ENCODE measurements at regions not wholly inside any gene's neighbourhood (a gene's known extent, or its start where the extent isn't known, plus 50 kb on each side); places are given as distances from the start of the nearest gene placed in this dataset.
"Not testable (repeated sequence)": the region's sequence is repeated elsewhere in the genome, so short reads cannot be mapped to it uniquely, and the experiment has no call there.

DNA sequence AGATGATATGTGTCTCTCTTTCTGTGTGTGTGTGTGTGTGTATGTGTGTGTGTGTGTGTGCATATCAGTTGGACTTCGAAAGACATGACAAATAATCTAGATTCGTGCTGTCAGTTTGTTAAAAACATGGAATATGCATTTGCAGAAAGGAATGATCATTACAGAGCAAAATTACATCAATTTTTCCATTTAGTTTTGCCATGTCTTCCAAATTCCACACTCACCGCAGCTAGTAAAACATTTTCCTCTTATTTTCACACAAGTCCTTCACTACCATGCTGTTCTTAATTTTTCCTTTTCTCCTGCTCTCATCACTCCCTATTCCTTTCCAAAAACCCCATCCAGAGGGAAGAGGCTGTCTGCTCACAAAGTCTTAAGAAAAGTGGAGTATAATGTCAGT is 1191.4 kb upstream of the SLC39A10 start:
- CTCF ChIA-PET, result no interaction called here
- H3K4me1 Mint-ChIP-seq, result no peaks in the 10 kb centered on the region
- H3K36me3 Mint-ChIP-seq, result no peaks in the 10 kb centered on the region
- no peak overlapping the region for H3K4me3 ChIP-seq (ENCODE audit: low read length)
- H3K4me3 Mint-ChIP-seq, result no peak overlapping the region
- H3K27me3 ChIP-seq (ENCODE audit: insufficient read depth, low read length, poor library complexity, severe bottlenecking), result no peaks in the 10 kb centered on the region
- no peaks in the 10 kb centered on the region for H3K9me3 ChIP-seq (ENCODE audit: low read length)
- POLR2A ChIA-PET, result no interaction called here
- no peaks in the 10 kb centered on the region for H3K36me3 ChIP-seq (ENCODE audit: insufficient read depth, low read length)
- H3K4me1 ChIP-seq (ENCODE audit: insufficient read depth, low read length), result no peaks in the 10 kb centered on the region
- no peaks in the 10 kb centered on the region for H3K27me3 Mint-ChIP-seq
- H3K27ac ChIP-seq (ENCODE audit: low read depth, low read length), result no peak overlapping the region
- H3K27ac Mint-ChIP-seq, result no peak overlapping the region
- no peak for DNase-seq
- peaks cover 0 to 7% (median 3%) of the 10 kb centered on the region in 5 donors for H3K9me3 Mint-ChIP-seq

DNA sequence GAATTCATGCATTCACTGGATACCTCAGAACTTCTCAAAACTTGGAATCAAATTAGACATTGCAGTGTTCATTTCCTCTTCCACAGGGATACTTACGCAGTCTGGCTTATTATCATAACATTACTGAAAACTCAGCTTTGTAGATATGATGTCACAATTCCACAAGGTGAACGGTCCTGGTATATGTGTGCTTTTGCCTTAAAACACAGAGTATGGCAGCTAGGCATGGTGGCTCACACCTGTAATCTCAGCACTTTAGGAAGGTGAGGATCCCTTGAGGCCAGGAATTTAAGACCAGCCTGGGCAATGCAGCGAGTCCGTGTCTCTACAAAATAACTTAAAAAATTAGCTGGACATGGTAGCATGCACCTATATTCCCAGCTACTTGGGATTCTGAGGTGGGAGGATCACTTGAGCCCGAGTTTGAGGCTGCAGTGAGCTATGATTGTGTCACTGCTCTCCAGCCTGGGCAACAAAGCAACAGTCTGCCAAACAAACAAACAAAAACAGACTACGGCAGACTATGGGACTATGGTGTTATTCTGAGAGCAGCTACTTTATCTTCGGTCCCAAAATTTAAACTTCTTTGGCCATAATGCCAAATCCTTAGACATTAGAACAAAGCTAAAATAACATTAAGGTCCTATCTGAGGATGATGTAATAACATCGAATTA is 1191.9 kb upstream of the SLC39A10 start:
- no peaks in the 10 kb centered on the region for H3K4me1 ChIP-seq (ENCODE audit: insufficient read depth, low read length)
- H3K27me3 ChIP-seq (ENCODE audit: insufficient read depth, low read length, poor library complexity, severe bottlenecking), result no peaks in the 10 kb centered on the region
- ChIA-PET POLR2A (no interaction called here), CTCF (no interaction called here)
- Mint-ChIP-seq H3K4me1 (no peaks in the 10 kb centered on the region), H3K9me3 (peaks cover 0 to 4% (median 2%) of the 10 kb centered on the region in 5 donors), H3K27ac (no peak overlapping the region), H3K27me3 (no peaks in the 10 kb centered on the region), H3K36me3 (no peaks in the 10 kb centered on the region), H3K4me3 (no peak overlapping the region)
- no peaks in the 10 kb centered on the region for H3K36me3 ChIP-seq (ENCODE audit: insufficient read depth, low read length)
- H3K9me3 ChIP-seq (ENCODE audit: low read length), result no peaks in the 10 kb centered on the region
- no peak overlapping the region for H3K27ac ChIP-seq (ENCODE audit: low read depth, low read length)
- no peak for DNase-seq
- no peak overlapping the region for H3K4me3 ChIP-seq (ENCODE audit: low read length)

DNA sequence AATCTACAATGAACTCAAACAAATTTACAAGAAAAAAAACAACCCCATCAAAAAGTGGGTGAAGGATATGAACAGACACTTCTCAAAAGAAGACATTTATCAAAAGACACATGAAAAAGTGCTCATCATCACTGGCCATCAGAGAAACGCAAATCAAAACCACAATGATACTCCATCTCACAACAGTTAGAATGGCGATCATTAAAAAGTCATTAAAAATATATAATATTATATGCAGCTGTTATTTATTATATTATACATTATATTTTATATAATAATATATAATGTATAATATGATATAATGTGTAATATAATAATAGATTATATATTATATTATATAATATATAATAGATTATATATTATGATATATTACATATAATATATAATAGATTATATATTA is 1194.1 kb upstream of the SLC39A10 start:
- H3K27ac ChIP-seq (ENCODE audit: low read depth, low read length); POLR2A ChIA-PET; H3K27me3 ChIP-seq (ENCODE audit: insufficient read depth, low read length, poor library complexity, severe bottlenecking); H3K4me1 ChIP-seq (ENCODE audit: insufficient read depth, low read length); H3K9me3 Mint-ChIP-seq; H3K36me3 ChIP-seq (ENCODE audit: insufficient read depth, low read length); H3K27ac Mint-ChIP-seq; H3K9me3 ChIP-seq (ENCODE audit: low read length); H3K36me3 Mint-ChIP-seq; H3K4me3 Mint-ChIP-seq; H3K4me1 Mint-ChIP-seq; H3K27me3 Mint-ChIP-seq; DNase-seq; CTCF ChIA-PET; H3K4me3 ChIP-seq (ENCODE audit: low read length): not testable (repeated sequence)

DNA sequence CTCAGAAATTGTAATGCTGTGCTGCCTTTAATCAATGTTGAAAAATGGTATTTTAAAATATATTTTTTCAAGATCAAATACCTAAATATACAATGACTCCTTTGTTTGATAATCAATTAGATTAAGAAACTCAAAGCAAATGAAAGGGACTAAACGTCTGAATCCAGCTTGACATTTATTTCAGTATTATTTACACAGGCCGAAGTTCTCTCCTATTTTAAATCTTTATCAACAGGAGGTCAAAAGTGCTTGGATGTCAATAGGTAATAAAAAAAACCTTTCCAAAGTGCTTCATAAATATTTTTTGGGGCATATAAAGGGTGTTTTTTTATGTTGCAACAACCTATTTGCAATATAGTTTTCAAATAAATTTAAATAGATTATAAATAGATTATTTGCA is 1201.7 kb upstream of the SLC39A10 start:
- H3K27me3 Mint-ChIP-seq, result no peaks in the 10 kb centered on the region
- Histone ChIP-seq H3K4me1 (ENCODE audit: insufficient read depth, low read length) (no peaks in the 10 kb centered on the region), H3K36me3 (ENCODE audit: insufficient read depth, low read length) (no peaks in the 10 kb centered on the region), H3K9me3 (ENCODE audit: low read length) (no peaks in the 10 kb centered on the region), H3K4me3 (ENCODE audit: low read length) (no peak overlapping the region), H3K27ac (ENCODE audit: low read depth, low read length) (no peak overlapping the region), H3K27me3 (ENCODE audit: insufficient read depth, low read length, poor library complexity, severe bottlenecking) (no peaks in the 10 kb centered on the region)
- ChIA-PET CTCF (no interaction called here), POLR2A (no interaction called here)
- peaks cover 0 to 5% (median 0%) of the 10 kb centered on the region in 5 donors for H3K9me3 Mint-ChIP-seq
- H3K4me3 Mint-ChIP-seq, result no peak overlapping the region
- no peak for DNase-seq
- no peaks in the 10 kb centered on the region for H3K4me1 Mint-ChIP-seq
- H3K36me3 Mint-ChIP-seq, result no peaks in the 10 kb centered on the region
- no peak overlapping the region for H3K27ac Mint-ChIP-seq

DNA sequence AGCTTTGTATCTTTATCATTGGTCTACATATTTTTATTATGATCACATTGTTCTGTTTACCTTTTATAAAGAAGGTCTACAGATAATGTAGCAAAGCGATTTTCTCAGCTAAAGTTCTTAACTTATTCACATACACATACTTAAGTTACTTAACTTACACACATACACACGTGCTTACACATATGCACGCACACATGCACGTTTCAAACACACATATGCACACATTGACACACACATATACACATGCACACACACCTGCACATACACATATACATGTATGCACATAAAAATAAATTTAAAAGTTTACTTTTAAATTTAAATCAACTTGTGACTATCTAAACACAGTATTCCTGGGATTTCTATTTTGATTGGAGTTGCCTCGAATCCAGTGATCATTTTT is 1204.5 kb upstream of the SLC39A10 start:
- Mint-ChIP-seq H3K9me3 (peaks cover 0 to 5% (median 2%) of the 10 kb centered on the region in 5 donors), H3K27me3 (no peaks in the 10 kb centered on the region), H3K4me3 (no peak overlapping the region), H3K4me1 (no peaks in the 10 kb centered on the region), H3K27ac (no peak overlapping the region), H3K36me3 (no peaks in the 10 kb centered on the region)
- H3K27ac ChIP-seq (ENCODE audit: low read depth, low read length), result no peak overlapping the region
- no peak overlapping the region for H3K4me3 ChIP-seq (ENCODE audit: low read length)
- H3K27me3 ChIP-seq (ENCODE audit: insufficient read depth, low read length, poor library complexity, severe bottlenecking), result no peaks in the 10 kb centered on the region
- no peaks in the 10 kb centered on the region for H3K36me3 ChIP-seq (ENCODE audit: insufficient read depth, low read length)
- ChIA-PET POLR2A (no interaction called here), CTCF (no interaction called here)
- H3K9me3 ChIP-seq (ENCODE audit: low read length), result no peaks in the 10 kb centered on the region
- no peak for DNase-seq
- H3K4me1 ChIP-seq (ENCODE audit: insufficient read depth, low read length), result no peaks in the 10 kb centered on the region

DNA sequence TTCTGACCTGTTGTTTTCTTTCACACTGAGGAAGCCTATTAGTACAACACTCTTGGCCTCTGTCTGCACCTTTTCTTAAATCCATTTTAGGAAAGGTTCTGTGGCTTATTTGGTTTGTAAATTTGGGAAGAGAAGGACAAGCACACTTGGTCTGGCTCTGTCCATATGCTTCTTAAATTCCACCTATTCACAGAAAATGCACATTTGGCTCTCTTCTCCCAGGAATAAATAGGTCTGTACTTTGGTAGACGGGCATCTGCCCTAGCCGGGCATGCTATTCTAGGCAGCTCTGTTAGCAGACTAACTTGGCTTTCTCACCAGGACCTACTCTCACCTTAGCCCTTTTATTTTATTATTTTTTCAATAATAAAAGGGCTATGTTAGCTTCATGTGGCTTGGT is 1211.8 kb upstream of the SLC39A10 start:
- no peaks in the 10 kb centered on the region for H3K36me3 Mint-ChIP-seq
- Histone ChIP-seq H3K36me3 (ENCODE audit: insufficient read depth, low read length) (no peaks in the 10 kb centered on the region), H3K4me1 (ENCODE audit: insufficient read depth, low read length) (no peaks in the 10 kb centered on the region), H3K27ac (ENCODE audit: low read depth, low read length) (no peak overlapping the region), H3K9me3 (ENCODE audit: low read length) (no peaks in the 10 kb centered on the region), H3K27me3 (ENCODE audit: insufficient read depth, low read length, poor library complexity, severe bottlenecking) (no peaks in the 10 kb centered on the region), H3K4me3 (ENCODE audit: low read length) (no peak overlapping the region)
- H3K9me3 Mint-ChIP-seq, result peaks cover under 1 to 5% (median 3%) of the 10 kb centered on the region in 5 donors
- ChIA-PET CTCF (no interaction called here), POLR2A (no interaction called here)
- no peaks in the 10 kb centered on the region for H3K4me1 Mint-ChIP-seq
- H3K27ac Mint-ChIP-seq, result no peak overlapping the region
- no peak for DNase-seq
- H3K4me3 Mint-ChIP-seq, result no peak overlapping the region
- no peaks in the 10 kb centered on the region for H3K27me3 Mint-ChIP-seq

DNA sequence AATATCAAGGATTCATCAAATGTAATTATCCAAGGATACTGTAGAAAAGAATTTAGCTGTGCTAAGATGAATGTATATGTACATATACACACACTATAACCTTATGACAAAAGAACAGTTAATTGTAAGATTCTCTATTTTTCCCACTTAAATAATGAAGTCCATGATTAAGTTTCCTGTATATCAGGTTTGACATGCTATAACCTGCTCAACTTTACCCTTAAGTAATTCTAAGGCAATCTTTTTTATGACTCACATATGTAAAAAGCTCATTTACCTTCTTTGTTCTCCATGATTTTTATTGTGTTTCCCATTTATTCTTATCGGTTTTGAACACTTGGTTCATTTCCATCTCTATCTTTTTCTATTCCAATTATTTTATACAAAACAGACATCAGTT is 1213.1 kb upstream of the SLC39A10 start:
- H3K4me1 ChIP-seq (ENCODE audit: insufficient read depth, low read length), result no peaks in the 10 kb centered on the region
- H3K9me3 ChIP-seq (ENCODE audit: low read length), result no peaks in the 10 kb centered on the region
- no peak overlapping the region for H3K27ac ChIP-seq (ENCODE audit: low read depth, low read length)
- no peak overlapping the region for H3K4me3 ChIP-seq (ENCODE audit: low read length)
- H3K4me3 Mint-ChIP-seq, result no peak overlapping the region
- no peaks in the 10 kb centered on the region for H3K36me3 ChIP-seq (ENCODE audit: insufficient read depth, low read length)
- ChIA-PET POLR2A (no interaction called here), CTCF (no interaction called here)
- H3K9me3 Mint-ChIP-seq, result peaks cover 3 to 5% (median 4%) of the 10 kb centered on the region in 5 donors
- no peaks in the 10 kb centered on the region for H3K4me1 Mint-ChIP-seq
- H3K27ac Mint-ChIP-seq, result no peak overlapping the region
- H3K27me3 Mint-ChIP-seq, result peaks cover 0 to 2% of the 10 kb centered on the region in 2 donors
- H3K36me3 Mint-ChIP-seq, result no peaks in the 10 kb centered on the region
- H3K27me3 ChIP-seq (ENCODE audit: insufficient read depth, low read length, poor library complexity, severe bottlenecking), result no peaks in the 10 kb centered on the region
- DNase-seq, result no peak

DNA sequence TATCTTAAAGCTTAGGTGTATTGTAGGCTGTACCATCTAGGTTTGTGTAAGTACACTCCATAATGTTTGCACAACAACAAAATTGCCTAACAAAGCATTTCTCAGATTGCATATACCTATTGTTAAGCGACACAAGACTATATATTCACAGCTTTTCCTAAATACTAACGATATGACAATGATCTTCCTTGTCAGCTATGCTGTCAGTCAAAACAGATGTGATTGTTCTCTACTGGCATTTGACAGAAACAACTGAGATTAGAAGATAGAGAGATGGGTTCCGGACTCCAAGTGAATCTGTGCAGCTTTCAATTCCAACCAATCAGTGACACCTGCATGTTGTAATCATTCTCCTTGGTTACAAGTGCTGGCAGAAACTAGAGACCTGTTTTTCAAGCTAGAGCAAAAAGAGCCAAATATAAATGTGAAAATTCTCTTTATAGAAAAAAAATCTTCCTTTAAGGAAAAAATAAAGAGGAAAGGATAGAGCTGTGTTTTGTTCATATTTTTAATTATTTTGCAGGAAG is 1232.3 kb upstream of the SLC39A10 start:
- no peak overlapping the region for H3K27ac ChIP-seq (ENCODE audit: low read depth, low read length)
- no peaks in the 10 kb centered on the region for H3K27me3 ChIP-seq (ENCODE audit: insufficient read depth, low read length, poor library complexity, severe bottlenecking)
- Mint-ChIP-seq H3K9me3 (peaks cover 0 to 3% (median 0%) of the 10 kb centered on the region in 5 donors), H3K27me3 (no peaks in the 10 kb centered on the region), H3K4me1 (no peaks in the 10 kb centered on the region), H3K4me3 (no peak overlapping the region), H3K27ac (no peak overlapping the region), H3K36me3 (no peaks in the 10 kb centered on the region)
- ChIA-PET CTCF (no interaction called here), POLR2A (no interaction called here)
- no peak overlapping the region for H3K4me3 ChIP-seq (ENCODE audit: low read length)
- H3K4me1 ChIP-seq (ENCODE audit: insufficient read depth, low read length), result no peaks in the 10 kb centered on the region
- no peak for DNase-seq
- H3K36me3 ChIP-seq (ENCODE audit: insufficient read depth, low read length), result no peaks in the 10 kb centered on the region
- H3K9me3 ChIP-seq (ENCODE audit: low read length), result no peaks in the 10 kb centered on the region

DNA sequence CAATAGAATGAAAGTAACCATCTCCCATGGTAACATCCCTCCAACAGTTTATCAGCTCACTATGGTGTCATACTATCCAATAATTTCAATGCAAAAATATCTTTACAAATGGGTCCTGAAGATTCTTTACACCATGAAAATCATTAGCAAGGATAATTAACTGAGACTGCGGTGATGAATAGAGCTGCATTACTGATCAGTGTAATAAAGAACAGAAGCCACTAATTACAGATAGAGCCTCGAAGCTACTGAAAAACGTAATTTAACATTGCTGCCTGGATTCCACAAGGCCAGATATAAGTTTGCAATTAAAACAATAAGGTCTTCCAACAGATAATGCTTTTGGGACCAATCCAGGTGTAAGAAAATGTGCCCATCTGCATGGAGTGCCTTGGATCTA is 1245.8 kb upstream of the SLC39A10 start:
- Histone ChIP-seq H3K9me3 (ENCODE audit: low read length) (no peaks in the 10 kb centered on the region), H3K36me3 (ENCODE audit: insufficient read depth, low read length) (no peaks in the 10 kb centered on the region), H3K4me1 (ENCODE audit: insufficient read depth, low read length) (no peaks in the 10 kb centered on the region), H3K27ac (ENCODE audit: low read depth, low read length) (no peak overlapping the region), H3K4me3 (ENCODE audit: low read length) (no peak overlapping the region), H3K27me3 (ENCODE audit: insufficient read depth, low read length, poor library complexity, severe bottlenecking) (no peaks in the 10 kb centered on the region)
- Mint-ChIP-seq H3K9me3 (peaks cover 0 to 2% (median 0%) of the 10 kb centered on the region in 5 donors), H3K4me3 (no peak overlapping the region), H3K27ac (no peak overlapping the region), H3K27me3 (no peaks in the 10 kb centered on the region), H3K4me1 (no peaks in the 10 kb centered on the region), H3K36me3 (no peaks in the 10 kb centered on the region)
- ChIA-PET CTCF (no interaction called here), POLR2A (no interaction called here)
- no peak for DNase-seq
